ENCODE measurements at regions not wholly inside any gene's neighbourhood (a gene's known extent, or its start where the extent isn't known, plus 50 kb on each side); places are given as distances from the start of the nearest gene placed in this dataset.
"Not testable (repeated sequence)": the region's sequence is repeated elsewhere in the genome, so short reads cannot be mapped to it uniquely, and the experiment has no call there.

DNA sequence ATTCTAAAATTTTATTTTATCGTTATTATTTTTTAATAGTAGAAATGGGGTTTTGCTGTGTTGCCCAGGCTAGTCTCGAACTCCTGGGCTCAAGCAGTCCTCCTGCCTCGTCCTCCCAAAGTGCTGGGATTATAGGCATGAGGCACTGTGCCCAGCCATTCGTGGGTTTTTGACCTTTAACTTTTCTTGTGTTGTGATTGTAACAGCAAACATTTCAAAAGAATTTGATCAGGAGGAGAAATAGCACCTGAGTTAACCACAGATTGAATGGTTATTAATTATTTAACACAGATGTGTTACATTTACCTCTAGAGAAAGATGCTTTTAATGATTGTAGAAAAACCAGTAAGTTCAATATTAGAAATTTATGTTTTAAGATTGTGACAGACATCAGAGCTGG is 132.0 kb downstream of the HAUS1 start:
- Histone ChIP-seq H3K27ac (ENCODE audit: low read length) (no peak overlapping the region), H3K4me3 (ENCODE audit: low read depth in 1 of 2, low read length in 2 of 2) (no peak overlapping the region), H3K36me3 (ENCODE audit: control insufficient read depth in 1 of 2, insufficient read depth in 2 of 2, low read length in 2 of 2) (no peaks in the 10 kb centered on the region), H3K4me1 (ENCODE audit: control insufficient read depth in 1 of 2, insufficient read depth in 2 of 2, low read length in 2 of 2) (peaks cover 0 to 5% of the 10 kb centered on the region in 2 donors), H3K9me3 (ENCODE audit: control insufficient read depth in 1 of 2, low read length in 2 of 2) (no peaks in the 10 kb centered on the region), H3K27me3 (ENCODE audit: low read depth, low read length) (no peaks in the 10 kb centered on the region)

- Histone ChIP-seq H3K4me3 (ENCODE audit: low read depth in 1 of 2, low read length in 2 of 2) (no peak overlapping the region), H3K27ac (ENCODE audit: low read length) (no peak overlapping the region), H3K4me1 (ENCODE audit: control insufficient read depth in 1 of 2, insufficient read depth in 2 of 2, low read length in 2 of 2) (peaks cover 0 to 5% of the 10 kb centered on the region in 2 donors), H3K27me3 (ENCODE audit: low read depth, low read length) (no peaks in the 10 kb centered on the region), H3K9me3 (ENCODE audit: control insufficient read depth in 1 of 2, low read length in 2 of 2) (no peaks in the 10 kb centered on the region), H3K36me3 (ENCODE audit: control insufficient read depth in 1 of 2, insufficient read depth in 2 of 2, low read length in 2 of 2) (no peaks in the 10 kb centered on the region)
Observed at GRCh38 chr18:46237891-46238290, 133.7 kb downstream of the HAUS1 start.

- H3K27ac ChIP-seq (ENCODE audit: low read length): no peak overlapping the region
- H3K4me3 ChIP-seq (ENCODE audit: low read depth in 1 of 2, low read length in 2 of 2): no peak overlapping the region
- H3K27me3 ChIP-seq (ENCODE audit: low read depth, low read length): no peaks in the 10 kb centered on the region
- no peaks in the 10 kb centered on the region for H3K36me3 ChIP-seq (ENCODE audit: control insufficient read depth in 1 of 2, insufficient read depth in 2 of 2, low read length in 2 of 2)
- no peaks in the 10 kb centered on the region for H3K9me3 ChIP-seq (ENCODE audit: control insufficient read depth in 1 of 2, low read length in 2 of 2)
- H3K4me1 ChIP-seq (ENCODE audit: control insufficient read depth in 1 of 2, insufficient read depth in 2 of 2, low read length in 2 of 2): peaks cover 0 to 5% of the 10 kb centered on the region in 2 donors
Observed at GRCh38 chr18:46239549-46239948, 135.4 kb downstream of the HAUS1 start.

- no peak overlapping the region for H3K4me3 ChIP-seq (ENCODE audit: low read depth in 1 of 2, low read length in 2 of 2)
- no peaks in the 10 kb centered on the region for H3K36me3 ChIP-seq (ENCODE audit: control insufficient read depth in 1 of 2, insufficient read depth in 2 of 2, low read length in 2 of 2)
- no peaks in the 10 kb centered on the region for H3K27me3 ChIP-seq (ENCODE audit: low read depth, low read length)
- H3K9me3 ChIP-seq (ENCODE audit: control insufficient read depth in 1 of 2, low read length in 2 of 2): no peaks in the 10 kb centered on the region
- H3K27ac ChIP-seq (ENCODE audit: low read length): no peak overlapping the region
- H3K4me1 ChIP-seq (ENCODE audit: control insufficient read depth in 1 of 2, insufficient read depth in 2 of 2, low read length in 2 of 2): peaks cover 0 to 5% of the 10 kb centered on the region in 2 donors
Observed at GRCh38 chr18:46239998-46240397, 135.8 kb downstream of the HAUS1 start.

GRCh38 chr18:46241393-46241792 is 137.2 kb downstream of the HAUS1 start:
- H3K4me1 ChIP-seq (ENCODE audit: control insufficient read depth in 1 of 2, insufficient read depth in 2 of 2, low read length in 2 of 2); H3K9me3 ChIP-seq (ENCODE audit: control insufficient read depth in 1 of 2, low read length in 2 of 2): not testable (repeated sequence)

GRCh38 chr18:46242183-46242582 is 138.0 kb downstream of the HAUS1 start:
- no peaks in the 10 kb centered on the region for H3K9me3 ChIP-seq (ENCODE audit: control insufficient read depth in 1 of 2, low read length in 2 of 2)
- no peak overlapping the region for H3K27ac ChIP-seq (ENCODE audit: low read length)
- no peak overlapping the region for H3K4me3 ChIP-seq (ENCODE audit: low read depth in 1 of 2, low read length in 2 of 2)
- H3K36me3 ChIP-seq (ENCODE audit: control insufficient read depth in 1 of 2, insufficient read depth in 2 of 2, low read length in 2 of 2): no peaks in the 10 kb centered on the region
- H3K4me1 ChIP-seq (ENCODE audit: control insufficient read depth in 1 of 2, insufficient read depth in 2 of 2, low read length in 2 of 2): peaks cover 0 to 5% of the 10 kb centered on the region in 2 donors
- no peaks in the 10 kb centered on the region for H3K27me3 ChIP-seq (ENCODE audit: low read depth, low read length)

More at GRCh38 chr18:46241393-46241792, 137.2 kb downstream of the HAUS1 start:
- not testable (repeated sequence) for H3K4me3 ChIP-seq (ENCODE audit: low read depth in 1 of 2, low read length in 2 of 2); H3K27me3 ChIP-seq (ENCODE audit: low read depth, low read length); H3K27ac ChIP-seq (ENCODE audit: low read length); H3K36me3 ChIP-seq (ENCODE audit: control insufficient read depth in 1 of 2, insufficient read depth in 2 of 2, low read length in 2 of 2)

GRCh38 chr18:46243095-46243494 is 138.9 kb downstream of the HAUS1 start:
- H3K36me3 ChIP-seq (ENCODE audit: control insufficient read depth in 1 of 2, insufficient read depth in 2 of 2, low read length in 2 of 2): no peaks in the 10 kb centered on the region
- no peaks in the 10 kb centered on the region for H3K9me3 ChIP-seq (ENCODE audit: control insufficient read depth in 1 of 2, low read length in 2 of 2)
- peaks cover 0 to 5% of the 10 kb centered on the region in 2 donors for H3K4me1 ChIP-seq (ENCODE audit: control insufficient read depth in 1 of 2, insufficient read depth in 2 of 2, low read length in 2 of 2)
- H3K27ac ChIP-seq (ENCODE audit: low read length): no peak overlapping the region
- no peak overlapping the region for H3K4me3 ChIP-seq (ENCODE audit: low read depth in 1 of 2, low read length in 2 of 2)
- H3K27me3 ChIP-seq (ENCODE audit: low read depth, low read length): no peaks in the 10 kb centered on the region

DNA sequence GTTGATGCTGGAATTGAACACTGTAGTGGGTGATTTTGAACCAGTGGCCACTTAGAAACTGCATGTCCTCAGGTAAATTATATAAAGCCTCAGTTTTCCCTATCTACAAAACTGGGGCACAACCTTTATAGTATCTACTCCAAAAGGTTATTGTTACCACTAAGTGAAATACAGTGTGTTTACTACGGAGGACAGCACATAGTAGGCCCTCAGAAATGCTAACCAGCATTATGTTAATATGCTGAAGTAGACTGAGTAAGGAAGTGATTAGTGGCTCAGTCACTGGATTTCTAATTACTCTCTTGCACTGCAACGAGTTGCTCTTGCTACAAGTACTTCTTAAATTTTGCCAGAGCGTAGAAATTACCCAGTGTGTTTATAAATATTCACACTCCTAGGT is 139.5 kb downstream of the HAUS1 start:
- peaks cover 0 to 5% of the 10 kb centered on the region in 2 donors for H3K4me1 ChIP-seq (ENCODE audit: control insufficient read depth in 1 of 2, insufficient read depth in 2 of 2, low read length in 2 of 2)
- no peaks in the 10 kb centered on the region for H3K36me3 ChIP-seq (ENCODE audit: control insufficient read depth in 1 of 2, insufficient read depth in 2 of 2, low read length in 2 of 2)
- no peaks in the 10 kb centered on the region for H3K27me3 ChIP-seq (ENCODE audit: low read depth, low read length)
- no peak overlapping the region for H3K27ac ChIP-seq (ENCODE audit: low read length)
- no peaks in the 10 kb centered on the region for H3K9me3 ChIP-seq (ENCODE audit: control insufficient read depth in 1 of 2, low read length in 2 of 2)
- H3K4me3 ChIP-seq (ENCODE audit: low read depth in 1 of 2, low read length in 2 of 2): no peak overlapping the region

DNA sequence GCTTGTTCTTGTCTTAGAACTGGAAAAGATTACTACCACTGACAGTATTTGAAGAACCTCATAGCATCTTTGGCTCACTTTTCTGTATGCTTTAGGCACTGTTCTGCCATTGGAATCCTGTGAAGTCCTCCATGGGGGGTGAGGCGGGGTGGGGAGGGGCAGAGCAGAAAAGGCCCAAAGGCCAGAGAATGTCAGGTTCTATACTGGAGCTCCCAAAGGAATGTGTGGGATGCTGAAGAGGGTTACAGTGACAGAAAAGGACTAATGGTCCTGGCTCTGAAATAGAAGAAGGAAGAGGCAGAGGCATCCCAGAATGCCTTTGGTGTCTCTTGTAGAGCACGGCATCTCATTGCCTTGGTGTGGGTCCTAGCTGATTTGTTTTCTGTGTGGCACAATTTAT is 141.9 kb downstream of the HAUS1 start:
- H3K27me3 ChIP-seq (ENCODE audit: low read depth, low read length): no peaks in the 10 kb centered on the region
- peaks cover 4 to 9% of the 10 kb centered on the region in 2 donors for H3K4me1 ChIP-seq (ENCODE audit: control insufficient read depth in 1 of 2, insufficient read depth in 2 of 2, low read length in 2 of 2)
- H3K27ac ChIP-seq (ENCODE audit: low read length): no peak overlapping the region
- H3K4me3 ChIP-seq (ENCODE audit: low read depth in 1 of 2, low read length in 2 of 2): no peak overlapping the region
- H3K36me3 ChIP-seq (ENCODE audit: control insufficient read depth in 1 of 2, insufficient read depth in 2 of 2, low read length in 2 of 2): no peaks in the 10 kb centered on the region
- no peaks in the 10 kb centered on the region for H3K9me3 ChIP-seq (ENCODE audit: control insufficient read depth in 1 of 2, low read length in 2 of 2)

- H3K27ac ChIP-seq (ENCODE audit: low read length): no peak overlapping the region
- H3K4me1 ChIP-seq (ENCODE audit: control insufficient read depth in 1 of 2, insufficient read depth in 2 of 2, low read length in 2 of 2): peaks cover 9 to 10% of the 10 kb centered on the region in 2 donors
- H3K36me3 ChIP-seq (ENCODE audit: control insufficient read depth in 1 of 2, insufficient read depth in 2 of 2, low read length in 2 of 2): no peaks in the 10 kb centered on the region
- no peaks in the 10 kb centered on the region for H3K9me3 ChIP-seq (ENCODE audit: control insufficient read depth in 1 of 2, low read length in 2 of 2)
- H3K27me3 ChIP-seq (ENCODE audit: low read depth, low read length): no peaks in the 10 kb centered on the region
- no peak overlapping the region for H3K4me3 ChIP-seq (ENCODE audit: low read depth in 1 of 2, low read length in 2 of 2)
Observed at GRCh38 chr18:46247942-46248341, 143.8 kb downstream of the HAUS1 start.

DNA sequence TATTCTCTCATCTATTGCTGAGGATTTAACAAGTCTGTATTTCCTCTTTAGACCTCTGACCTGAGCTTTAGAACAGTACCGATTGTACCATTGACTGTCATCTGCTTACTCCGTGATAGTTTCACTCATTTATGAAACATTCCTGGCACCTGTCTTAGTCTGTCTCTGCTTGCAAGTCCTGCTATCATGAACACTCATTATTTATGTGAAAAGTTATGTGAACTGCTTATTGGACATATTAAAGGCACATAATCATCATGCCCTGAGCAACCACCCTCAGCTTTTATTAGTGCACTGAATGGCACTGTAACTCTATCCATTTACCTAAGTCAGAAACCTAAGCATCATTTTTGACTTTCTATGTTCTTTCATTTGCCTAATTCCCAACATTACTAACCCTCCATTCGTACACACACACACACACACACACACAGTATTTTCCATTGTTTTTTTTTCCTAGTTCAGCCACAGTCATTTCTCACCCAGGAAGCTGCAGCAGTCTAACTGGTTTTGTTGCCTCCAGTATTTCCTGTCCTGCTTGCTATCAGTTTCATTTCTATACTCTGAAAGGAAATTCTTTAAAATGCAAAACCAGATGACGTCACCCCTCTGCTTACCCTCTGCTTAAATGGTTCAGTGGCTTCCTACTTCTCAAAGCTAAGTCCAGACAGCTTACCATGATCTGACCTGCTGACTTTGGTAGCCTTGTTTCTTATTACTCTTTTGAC is 146.1 kb downstream of the HAUS1 start:
- H3K4me3 ChIP-seq (ENCODE audit: low read depth in 1 of 2, low read length in 2 of 2): peak overlapping the region in 1 of 2 donors; percentile 5
- H3K4me1 ChIP-seq (ENCODE audit: control insufficient read depth in 1 of 2, insufficient read depth in 2 of 2, low read length in 2 of 2): peaks cover 9 to 10% of the 10 kb centered on the region in 2 donors
- H3K9me3 ChIP-seq (ENCODE audit: control insufficient read depth in 1 of 2, low read length in 2 of 2): no peaks in the 10 kb centered on the region
- peak overlapping the region; percentile 61 for H3K27ac ChIP-seq (ENCODE audit: low read length)
- H3K27me3 ChIP-seq (ENCODE audit: low read depth, low read length): no peaks in the 10 kb centered on the region
- no peaks in the 10 kb centered on the region for H3K36me3 ChIP-seq (ENCODE audit: control insufficient read depth in 1 of 2, insufficient read depth in 2 of 2, low read length in 2 of 2)

DNA sequence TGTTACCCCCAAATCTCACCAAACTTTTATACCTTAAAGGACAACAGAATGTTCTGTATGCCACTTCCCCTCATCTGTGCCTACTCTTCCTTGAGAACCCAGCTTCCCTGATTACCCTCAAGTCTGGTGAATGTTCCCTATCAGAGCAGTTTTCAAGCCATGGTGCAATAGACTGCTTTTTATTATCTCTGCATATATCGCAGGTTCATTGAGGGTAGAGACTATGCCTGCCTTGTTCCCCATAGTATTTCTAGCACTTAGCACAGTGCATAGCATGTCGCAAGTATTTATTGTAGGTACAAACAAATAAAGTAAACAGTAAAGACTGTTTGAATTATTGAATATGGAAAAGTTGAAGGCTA is 146.6 kb downstream of the HAUS1 start:
- Histone ChIP-seq H3K4me1 (ENCODE audit: control insufficient read depth in 1 of 2, insufficient read depth in 2 of 2, low read length in 2 of 2) (peaks cover 9 to 10% of the 10 kb centered on the region in 2 donors), H3K4me3 (ENCODE audit: low read depth in 1 of 2, low read length in 2 of 2) (peak overlapping the region in 1 of 2 donors; percentile 5), H3K9me3 (ENCODE audit: control insufficient read depth in 1 of 2, low read length in 2 of 2) (no peaks in the 10 kb centered on the region), H3K36me3 (ENCODE audit: control insufficient read depth in 1 of 2, insufficient read depth in 2 of 2, low read length in 2 of 2) (no peaks in the 10 kb centered on the region), H3K27ac (ENCODE audit: low read length) (peak overlapping the region; percentile 47), H3K27me3 (ENCODE audit: low read depth, low read length) (no peaks in the 10 kb centered on the region)

All from muscle layer of duodenum (tissue), 2 donors.